GM12864 (cell line): ENCODE measurements at regions not wholly inside any gene's neighbourhood (a gene's known extent, or its start where the extent isn't known, plus 50 kb on each side); places are given as distances from the start of the nearest gene placed in this dataset.

ENCODE experiments used
- DNase-seq: peaks from one replicate; pipeline ENCODE4 v3.0.0-alpha.2; 2011; ENCODE audit warnings: low read depth
- H3K4me3 ChIP-seq: 2 replicates; pipeline ENCODE4 v1.5.1; 2011; ENCODE audit warnings: mild to moderate bottlenecking, low read depth, low read length, control low read depth
- TF ChIP-seq, protein P1 (sequence below): IDR thresholded peaks from 2 replicates; pipeline ENCODE4 v1.5.1; 2011; ENCODE audit warnings: low read depth, mild to moderate bottlenecking, moderate library complexity, low read length, control low read depth, inconsistent platforms; ENCODE audit errors: missing control alignments

DNA sequence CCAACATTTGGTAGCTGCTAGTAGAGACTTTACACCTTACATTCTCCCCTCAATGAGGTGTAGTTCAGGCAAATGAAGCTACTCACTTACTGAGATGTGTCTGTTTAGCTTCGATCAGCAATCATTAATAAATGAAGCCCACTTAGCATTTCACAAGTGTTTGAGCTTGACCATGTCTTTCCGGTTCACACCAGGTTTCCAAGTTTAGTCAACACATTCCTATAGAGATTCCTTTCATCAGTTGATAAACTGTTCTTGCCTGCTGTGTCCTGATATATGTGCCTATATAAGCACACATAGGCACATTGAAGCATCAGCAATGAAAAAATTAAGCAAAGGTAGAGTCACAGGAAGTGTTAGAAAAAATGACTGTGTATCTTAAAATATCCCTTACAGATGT is 150.0 kb downstream of the BTBD3 start:
- DNase-seq, result no peak
- no peak overlapping the region for H3K4me3 ChIP-seq
- TF ChIP-seq, protein P1, sequence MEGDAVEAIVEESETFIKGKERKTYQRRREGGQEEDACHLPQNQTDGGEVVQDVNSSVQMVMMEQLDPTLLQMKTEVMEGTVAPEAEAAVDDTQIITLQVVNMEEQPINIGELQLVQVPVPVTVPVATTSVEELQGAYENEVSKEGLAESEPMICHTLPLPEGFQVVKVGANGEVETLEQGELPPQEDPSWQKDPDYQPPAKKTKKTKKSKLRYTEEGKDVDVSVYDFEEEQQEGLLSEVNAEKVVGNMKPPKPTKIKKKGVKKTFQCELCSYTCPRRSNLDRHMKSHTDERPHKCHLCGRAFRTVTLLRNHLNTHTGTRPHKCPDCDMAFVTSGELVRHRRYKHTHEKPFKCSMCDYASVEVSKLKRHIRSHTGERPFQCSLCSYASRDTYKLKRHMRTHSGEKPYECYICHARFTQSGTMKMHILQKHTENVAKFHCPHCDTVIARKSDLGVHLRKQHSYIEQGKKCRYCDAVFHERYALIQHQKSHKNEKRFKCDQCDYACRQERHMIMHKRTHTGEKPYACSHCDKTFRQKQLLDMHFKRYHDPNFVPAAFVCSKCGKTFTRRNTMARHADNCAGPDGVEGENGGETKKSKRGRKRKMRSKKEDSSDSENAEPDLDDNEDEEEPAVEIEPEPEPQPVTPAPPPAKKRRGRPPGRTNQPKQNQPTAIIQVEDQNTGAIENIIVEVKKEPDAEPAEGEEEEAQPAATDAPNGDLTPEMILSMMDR, result no peak

DNA sequence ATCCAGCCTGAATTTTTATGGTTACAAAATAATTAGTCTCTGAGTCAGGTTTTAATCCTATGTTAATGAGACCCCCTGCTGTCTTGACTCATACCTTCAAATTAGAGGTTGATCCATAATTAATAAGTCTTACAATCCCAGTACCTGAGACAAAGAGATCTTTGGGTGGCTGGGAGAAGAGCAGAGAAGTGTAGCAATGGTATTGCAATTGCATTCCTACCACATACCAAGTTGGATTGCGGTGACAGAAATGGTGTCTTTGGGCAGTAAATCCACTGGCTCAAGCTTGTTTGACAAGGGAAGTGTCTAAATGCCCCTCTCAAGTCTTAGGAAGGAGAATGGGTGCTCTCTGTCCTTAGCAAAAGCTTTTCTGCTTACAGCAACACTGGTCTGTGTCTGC is 150.4 kb downstream of the BTBD3 start:
- H3K4me3 ChIP-seq, result no peak overlapping the region
- DNase-seq, result no peak
- TF ChIP-seq, protein P1, result no peak

DNA sequence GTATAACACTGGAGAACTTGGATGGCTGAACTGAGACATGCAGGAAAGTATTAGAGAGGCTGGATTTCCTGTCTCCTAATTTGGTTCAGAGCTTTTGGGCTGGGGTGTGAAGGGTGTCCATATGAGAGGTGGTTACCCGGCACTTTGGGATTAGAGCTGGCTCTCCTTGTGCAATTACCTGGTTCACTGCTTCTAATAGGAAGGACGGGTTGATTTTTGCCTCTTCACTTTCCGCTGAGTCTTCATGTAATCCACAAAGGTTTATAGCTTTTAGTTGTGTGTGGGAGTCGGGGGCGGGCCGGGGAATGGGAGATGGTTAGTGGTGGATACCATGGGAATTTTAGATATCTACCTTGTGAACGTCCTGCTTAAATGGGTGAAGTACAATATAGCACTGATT is 151.5 kb downstream of the BTBD3 start:
- no peak for DNase-seq

DNA sequence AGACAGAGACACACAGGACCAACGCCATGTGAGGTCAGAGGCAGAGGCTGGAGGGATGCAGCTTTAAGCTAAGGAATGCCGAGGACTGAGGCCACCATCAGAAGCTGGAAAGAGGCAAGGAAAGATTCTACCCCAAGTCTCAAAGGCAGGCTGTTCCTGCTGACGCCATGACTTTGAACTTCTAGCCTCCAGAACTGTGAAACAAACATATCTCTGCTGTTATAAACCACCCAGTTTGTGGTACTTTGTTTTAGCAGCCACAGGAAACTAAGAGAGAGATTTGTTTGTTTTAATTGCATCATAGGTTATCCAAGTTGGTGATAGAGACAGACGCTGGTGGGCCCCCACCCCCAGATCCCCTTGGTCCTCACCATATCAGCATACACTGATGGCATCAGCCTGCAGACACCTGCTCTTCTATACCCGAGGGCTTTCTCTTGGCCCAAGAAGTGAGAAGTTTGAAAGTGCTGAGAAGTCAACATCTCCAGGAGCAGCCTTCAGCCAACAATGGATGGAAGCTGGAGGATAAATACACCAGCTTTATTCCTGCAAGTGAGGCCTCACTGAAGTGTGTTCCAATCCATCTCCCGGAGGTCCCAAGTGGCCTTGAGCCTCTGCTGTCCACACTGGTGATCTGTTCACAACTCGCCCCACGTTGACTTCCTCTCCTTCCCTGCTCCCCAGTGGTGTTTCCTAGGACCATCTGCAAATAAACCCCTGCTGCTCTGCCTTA is 154.7 kb downstream of the BTBD3 start:
- no peak for DNase-seq
- TF ChIP-seq, protein P1, result no peak
- no peak overlapping the region for H3K4me3 ChIP-seq

More for the DNA sequence above, 151.5 kb downstream of the BTBD3 start:
- H3K4me3 ChIP-seq, result no peak overlapping the region
- TF ChIP-seq, protein P1, result no peak

DNA sequence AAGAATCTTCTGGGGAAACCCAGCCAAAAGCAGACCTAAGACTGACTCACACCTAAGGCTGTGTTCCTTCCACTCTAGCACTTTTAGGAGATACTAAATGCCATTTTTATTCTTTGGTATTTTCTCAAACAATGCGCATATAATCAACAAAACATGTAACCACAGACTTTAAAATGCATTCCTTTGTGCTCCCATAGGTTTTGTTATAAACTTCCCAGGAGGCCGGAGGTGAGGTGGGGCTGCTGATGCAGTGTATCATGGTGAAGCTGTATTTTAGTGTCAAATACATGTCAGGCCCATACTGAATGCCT is 155.2 kb downstream of the BTBD3 start:
- no peak overlapping the region for H3K4me3 ChIP-seq
- no peak for DNase-seq
- TF ChIP-seq, protein P1, result no peak

DNA sequence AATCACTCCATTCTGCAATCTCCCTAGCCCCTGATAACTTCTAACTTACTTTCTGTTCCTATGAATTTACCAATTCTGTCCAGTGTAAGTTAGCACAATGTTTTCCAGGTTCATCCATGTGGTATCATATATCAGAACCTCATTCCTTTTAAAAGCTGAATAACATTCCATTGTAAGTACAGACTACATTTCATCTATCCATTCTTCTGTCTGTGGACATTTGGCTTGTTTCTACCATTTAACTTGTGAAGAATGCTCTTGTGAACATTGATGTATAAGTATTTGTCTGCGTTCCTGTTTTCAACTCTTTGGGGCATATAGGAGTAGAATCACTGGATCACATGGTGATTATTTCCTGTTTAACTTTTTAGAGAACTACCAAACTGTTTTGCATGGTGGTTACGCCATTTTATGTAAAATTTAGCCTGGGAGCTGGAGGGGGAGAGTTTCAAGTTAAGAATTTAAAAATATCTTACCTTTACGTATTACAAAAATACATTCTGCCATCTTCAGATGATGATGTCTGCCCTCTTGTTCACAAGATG is 156.5 kb downstream of the BTBD3 start:
- TF ChIP-seq, protein P1, result no peak
- no peak overlapping the region for H3K4me3 ChIP-seq
- DNase-seq, result no peak

DNA sequence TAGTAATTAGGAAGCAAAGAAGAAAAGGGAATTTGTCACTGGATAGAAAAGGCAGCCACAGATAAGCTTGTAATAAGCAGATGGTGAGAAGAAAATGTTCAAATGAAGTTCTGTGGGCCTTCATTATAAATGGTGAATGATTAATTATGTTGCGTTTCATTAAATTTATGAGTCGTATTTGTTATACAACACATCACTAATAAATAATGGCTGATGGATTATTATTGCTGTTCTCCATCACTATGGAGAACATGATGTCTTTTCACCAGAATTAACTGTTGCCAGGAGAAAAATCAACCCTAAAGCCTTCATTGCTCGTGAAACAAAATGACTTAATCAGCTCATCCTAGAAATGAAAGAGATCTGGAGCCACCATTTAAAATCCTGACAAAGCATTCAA is 158.5 kb downstream of the BTBD3 start:
- TF ChIP-seq, protein P1, result no peak
- DNase-seq, result no peak

More for the DNA sequence above, 158.5 kb downstream of the BTBD3 start:
- H3K4me3 ChIP-seq, result no peak overlapping the region
